ENCODE measurements at regions not wholly inside any gene's neighbourhood (a gene's known extent, or its start where the extent isn't known, plus 50 kb on each side); places are given as distances from the start of the nearest gene placed in this dataset.

DNA sequence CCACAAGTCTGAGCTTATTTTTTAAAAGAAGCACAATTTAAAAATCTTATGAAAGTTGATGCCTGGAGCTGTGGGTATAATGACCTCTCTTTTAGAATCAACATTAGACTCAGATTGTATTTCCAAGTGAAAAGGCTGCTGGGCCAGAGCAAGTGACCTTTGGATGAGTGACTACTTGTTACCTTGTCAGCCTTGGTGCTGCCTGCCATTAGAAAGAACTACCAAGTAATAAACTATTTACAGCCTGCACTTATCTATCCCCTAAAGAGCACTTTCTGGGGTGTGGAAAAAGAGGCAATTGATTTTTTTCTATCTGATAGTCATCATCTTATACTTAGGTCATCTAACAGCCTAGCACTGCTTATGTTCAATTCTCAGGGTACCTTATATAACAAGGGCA, 134.9 kb upstream of the FBXL17 start:
- Mint-ChIP-seq H3K36me3 (ENCODE audit: low read depth) (no peaks in the 10 kb centered on the region), H3K27me3 (ENCODE audit: low read depth, poor library complexity) (no peaks in the 10 kb centered on the region), H3K4me3 (no peak overlapping the region), H3K27ac (peak overlapping the region; percentile 91), H3K4me1 (peaks cover 48% of the 10 kb centered on the region), H3K9me3 (no peaks in the 10 kb centered on the region)
- DNase-seq, result no peak
- TF ChIP-seq, protein P1, sequence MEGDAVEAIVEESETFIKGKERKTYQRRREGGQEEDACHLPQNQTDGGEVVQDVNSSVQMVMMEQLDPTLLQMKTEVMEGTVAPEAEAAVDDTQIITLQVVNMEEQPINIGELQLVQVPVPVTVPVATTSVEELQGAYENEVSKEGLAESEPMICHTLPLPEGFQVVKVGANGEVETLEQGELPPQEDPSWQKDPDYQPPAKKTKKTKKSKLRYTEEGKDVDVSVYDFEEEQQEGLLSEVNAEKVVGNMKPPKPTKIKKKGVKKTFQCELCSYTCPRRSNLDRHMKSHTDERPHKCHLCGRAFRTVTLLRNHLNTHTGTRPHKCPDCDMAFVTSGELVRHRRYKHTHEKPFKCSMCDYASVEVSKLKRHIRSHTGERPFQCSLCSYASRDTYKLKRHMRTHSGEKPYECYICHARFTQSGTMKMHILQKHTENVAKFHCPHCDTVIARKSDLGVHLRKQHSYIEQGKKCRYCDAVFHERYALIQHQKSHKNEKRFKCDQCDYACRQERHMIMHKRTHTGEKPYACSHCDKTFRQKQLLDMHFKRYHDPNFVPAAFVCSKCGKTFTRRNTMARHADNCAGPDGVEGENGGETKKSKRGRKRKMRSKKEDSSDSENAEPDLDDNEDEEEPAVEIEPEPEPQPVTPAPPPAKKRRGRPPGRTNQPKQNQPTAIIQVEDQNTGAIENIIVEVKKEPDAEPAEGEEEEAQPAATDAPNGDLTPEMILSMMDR (IDR thresholded peaks at IDR 0.05), result no peak

DNA sequence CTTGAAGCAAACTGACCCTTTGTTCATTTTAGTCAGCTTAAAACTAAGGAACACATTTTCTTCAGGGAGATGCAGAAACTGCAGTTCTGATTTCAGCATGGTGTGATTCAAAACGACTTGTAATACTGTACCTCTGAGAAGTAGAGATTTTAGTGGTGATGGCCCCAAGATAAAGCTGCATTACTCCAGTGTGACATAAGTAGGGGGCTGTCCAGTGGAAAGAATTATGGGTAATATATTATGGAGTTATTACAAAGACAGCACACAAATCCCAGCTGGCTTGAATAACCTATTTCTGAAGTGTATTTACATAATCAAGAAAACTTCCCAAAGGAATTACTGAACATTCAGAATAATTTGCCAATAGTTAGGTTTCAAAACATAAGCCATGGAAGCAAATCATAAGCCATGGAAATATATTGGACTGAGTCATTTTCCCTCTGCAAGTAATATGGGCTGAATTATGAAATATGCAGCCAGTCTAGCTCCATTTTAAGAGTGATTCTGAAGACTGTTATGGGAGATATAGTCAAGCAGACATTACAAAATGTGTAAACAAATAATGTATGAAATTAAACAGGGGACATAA, 133.7 kb upstream of the FBXL17 start:
- Mint-ChIP-seq H3K27me3 (ENCODE audit: low read depth, poor library complexity) (no peaks in the 10 kb centered on the region), H3K4me1 (peaks cover 40% of the 10 kb centered on the region), H3K9me3 (no peaks in the 10 kb centered on the region), H3K4me3 (no peak overlapping the region), H3K36me3 (ENCODE audit: low read depth) (no peaks in the 10 kb centered on the region), H3K27ac (peak overlapping the region; percentile 71)
- TF ChIP-seq, protein P1 (IDR thresholded peaks at IDR 0.05), result no peak
- no peak for DNase-seq

DNA sequence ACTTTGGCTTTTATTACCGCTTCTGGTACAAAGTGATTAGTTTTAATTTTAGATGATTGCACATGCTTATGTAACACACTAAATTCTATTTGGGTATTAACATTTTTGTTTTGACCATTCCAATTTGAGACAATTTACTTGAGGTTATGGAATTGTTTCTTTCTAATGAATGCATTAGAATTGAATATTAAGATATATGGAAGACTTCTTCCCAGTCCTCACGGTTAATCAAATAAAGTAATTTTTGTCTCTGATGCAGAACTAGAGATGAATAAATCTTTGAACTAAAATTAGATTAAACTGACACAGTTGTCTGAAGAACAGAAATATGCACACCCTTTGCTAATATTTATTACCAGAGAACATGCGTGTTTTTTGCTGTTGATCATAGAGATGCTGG, 127.1 kb upstream of the FBXL17 start:
- no peak overlapping the region for H3K4me3 Mint-ChIP-seq
- H3K27me3 Mint-ChIP-seq (ENCODE audit: low read depth, poor library complexity), result no peaks in the 10 kb centered on the region
- no peaks in the 10 kb centered on the region for H3K36me3 Mint-ChIP-seq (ENCODE audit: low read depth)
- TF ChIP-seq, protein P1 (IDR thresholded peaks at IDR 0.05), result no peak
- no peak overlapping the region for H3K27ac Mint-ChIP-seq
- peaks cover 5% of the 10 kb centered on the region for H3K4me1 Mint-ChIP-seq
- no peak for DNase-seq
- no peaks in the 10 kb centered on the region for H3K9me3 Mint-ChIP-seq

DNA sequence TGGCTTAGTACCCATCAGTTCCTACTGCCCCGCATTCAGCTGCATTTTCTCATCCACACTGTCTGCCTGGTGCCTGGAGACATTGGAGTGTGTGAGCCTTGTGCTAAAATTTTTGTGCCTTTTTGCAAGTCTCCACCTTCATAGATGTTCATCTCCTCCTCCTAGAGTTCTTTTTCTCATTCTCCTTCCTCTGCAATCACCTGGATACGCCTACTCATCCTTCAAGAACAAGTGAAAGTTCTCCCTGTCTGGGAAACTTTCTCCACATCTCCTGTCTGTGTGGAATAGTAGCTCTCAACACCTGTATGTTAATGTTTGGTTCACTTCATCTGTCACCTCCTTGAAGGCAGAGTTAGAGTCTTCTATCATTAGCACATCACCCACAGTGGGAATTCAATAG, 125.7 kb upstream of the FBXL17 start:
- Mint-ChIP-seq H3K4me3 (no peak overlapping the region), H3K4me1 (peaks cover 5% of the 10 kb centered on the region), H3K27ac (no peak overlapping the region), H3K9me3 (peaks cover under 1% of the 10 kb centered on the region), H3K36me3 (ENCODE audit: low read depth) (no peaks in the 10 kb centered on the region), H3K27me3 (ENCODE audit: low read depth, poor library complexity) (no peaks in the 10 kb centered on the region)
- TF ChIP-seq, protein P1 (IDR thresholded peaks at IDR 0.05), result no peak
- no peak for DNase-seq

DNA sequence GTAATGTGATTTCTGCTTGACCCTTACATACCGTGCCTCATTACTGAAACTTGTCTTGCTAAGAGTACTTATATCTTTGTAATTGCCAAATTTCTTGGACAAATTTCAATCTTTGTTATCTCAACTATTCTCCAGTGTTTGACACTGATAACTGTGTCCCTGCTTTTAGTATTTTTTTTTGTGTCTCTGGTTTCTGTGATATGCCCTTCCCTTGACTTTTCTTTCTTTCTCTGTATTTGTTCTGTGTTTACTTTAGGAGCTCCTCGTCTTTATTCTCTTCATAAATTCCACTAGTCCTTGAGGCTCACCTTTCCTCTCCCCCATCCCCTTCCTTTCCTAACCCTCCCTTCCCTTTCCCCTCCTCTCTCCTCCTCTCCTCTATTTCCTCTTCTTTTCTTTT, 123.7 kb upstream of the FBXL17 start:
- TF ChIP-seq, protein P1 (IDR thresholded peaks at IDR 0.05), result no peak
- Mint-ChIP-seq H3K9me3 (peaks cover 19% of the 10 kb centered on the region), H3K27ac (no peak overlapping the region), H3K4me1 (peaks cover 2% of the 10 kb centered on the region), H3K4me3 (no peak overlapping the region), H3K36me3 (ENCODE audit: low read depth) (no peaks in the 10 kb centered on the region), H3K27me3 (ENCODE audit: low read depth, poor library complexity) (no peaks in the 10 kb centered on the region)
- DNase-seq, result no peak

DNA sequence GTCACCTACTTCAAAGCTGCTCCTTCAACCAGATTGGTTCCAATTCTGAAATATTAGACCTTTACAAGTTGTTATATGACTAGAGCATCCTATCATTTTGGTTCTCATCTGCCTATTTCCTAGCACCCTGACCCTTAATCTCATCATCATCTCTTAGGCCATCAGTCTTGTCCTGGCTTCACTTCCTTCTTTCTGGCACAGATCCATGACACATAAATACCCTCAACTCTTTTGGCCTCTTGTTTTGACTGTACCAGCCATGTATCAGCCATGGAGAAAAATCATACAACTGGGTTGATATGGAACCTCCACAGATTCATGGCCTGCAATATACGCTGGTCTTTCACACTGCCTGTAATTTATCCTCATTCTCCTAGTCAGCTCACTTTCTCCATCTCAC, 123.1 kb upstream of the FBXL17 start:
- TF ChIP-seq, protein P1 (IDR thresholded peaks at IDR 0.05), result no peak
- no peak overlapping the region for H3K4me3 Mint-ChIP-seq

More for the DNA sequence above, 123.1 kb upstream of the FBXL17 start:
- Mint-ChIP-seq H3K27me3 (ENCODE audit: low read depth, poor library complexity) (no peaks in the 10 kb centered on the region), H3K9me3 (peaks cover 20% of the 10 kb centered on the region), H3K4me1 (no peaks in the 10 kb centered on the region), H3K27ac (no peak overlapping the region), H3K36me3 (ENCODE audit: low read depth) (no peaks in the 10 kb centered on the region)
- DNase-seq, result no peak
